ENCODE measurements at regions not wholly inside any gene's neighbourhood (a gene's known extent, or its start where the extent isn't known, plus 50 kb on each side); places are given as distances from the start of the nearest gene placed in this dataset.

GRCh38 chr4:152110780-152111179 lies 350.0 kb upstream of the GATB start:
- POLR2A ChIA-PET = interaction anchor here (0.7 kb wide), 1 partner anchor 9 kb away, joined by 3 read pairs; no protein-coding TSS in a partner anchor
- H3K9me3 ChIP-seq (ENCODE audit: control insufficient read depth in 1 of 2, insufficient read depth in 1 of 2, low read depth in 1 of 2, low read length in 2 of 2) = no peaks in the 10 kb centered on the region

More at GRCh38 chr4:152110780-152111179, 350.0 kb upstream of the GATB start:
- DNase-seq (ENCODE audit: low read depth, low spot score) (no peak), ATAC-seq (no peak)
- intact Hi-C loops (cut with micrococcal nuclease) = no loop called here
- H3K9ac ChIP-seq (ENCODE audit: low read length) = no peak overlapping the region
- H3K9me2 ChIP-seq (ENCODE audit: insufficient read depth) = no peaks in the 10 kb centered on the region
- no peaks in the 10 kb centered on the region for H3K27me3 ChIP-seq (ENCODE audit: insufficient read depth, low read length)
- H3K79me2 ChIP-seq (ENCODE audit: insufficient read depth, low read length) = no peaks in the 10 kb centered on the region
- ChIA-PET RAD21 (ENCODE audit: low non-redundant PET in 1 of 2, low total read pairs in 2 of 2, uncharacterized antibody in 2 of 2, unreplicated experiment in 2 of 2) (no interaction called here), CTCF (no interaction called here)
- no peak overlapping the region for H3K4me2 ChIP-seq (ENCODE audit: low read length)
- no peaks in the 10 kb centered on the region for H3K36me3 ChIP-seq (ENCODE audit: control insufficient read depth in 1 of 2, insufficient read depth in 2 of 2, low read length in 2 of 2)
- H2AFZ ChIP-seq (ENCODE audit: low read depth, low read length, poor library complexity, severe bottlenecking) = no peak overlapping the region
- H3K27ac ChIP-seq (ENCODE audit: low read depth, low read length) = no peak overlapping the region
- H3K4me1 ChIP-seq (ENCODE audit: control insufficient read depth in 1 of 2, insufficient read depth in 2 of 2, low read length in 2 of 2) = peaks cover 10 to 17% of the 10 kb centered on the region in 2 experiments
- H3K4me3 ChIP-seq (replicated peaks in 1 of 2; ENCODE audit: low read depth in 1 of 2, low read length in 2 of 2) = no peak overlapping the region
- H4K20me1 ChIP-seq (ENCODE audit: insufficient read depth) = no peaks in the 10 kb centered on the region
- BruUV-seq (replicated peaks) = no TSS peak
- TF ChIP-seq EGR1 (IDR thresholded peaks at IDR 0.05; ENCODE audit: low read depth) (no peak), FOSL1 (IDR thresholded peaks at IDR 0.05; ENCODE audit: low read depth) (no peak), TCF7L2 (IDR thresholded peaks at IDR 0.05; ENCODE audit: borderline replicate concordance, extremely low read depth, insufficient read depth, insufficient read length) (no peak), CBX3 (IDR thresholded peaks at IDR 0.05; ENCODE audit: low read depth) (no peak), POLR2A (IDR thresholded peaks at IDR 0.05; ENCODE audit: borderline replicate concordance, extremely low read depth, insufficient read depth, insufficient read length) (no peak), ATF3 (IDR thresholded peaks at IDR 0.05) (no peak), CTCF (IDR thresholded peaks at IDR 0.05 in 2 of 3, conservative IDR thresholded peaks at IDR 0.05 in 1 of 3; ENCODE audit: borderline replicate concordance in 1 of 3, insufficient read depth in 1 of 3, low read depth in 2 of 3, low read length in 2 of 3) (no peak), SIN3A (IDR thresholded peaks at IDR 0.05; ENCODE audit: low read depth) (no peak), YY1 (IDR thresholded peaks at IDR 0.05; ENCODE audit: extremely low read depth, insufficient replicate concordance, low read depth, low read length) (no peak), SRF (IDR thresholded peaks at IDR 0.05; ENCODE audit: low read depth) (no peak), ELF1 (IDR thresholded peaks at IDR 0.05; ENCODE audit: borderline replicate concordance, low read depth) (no peak), POLR2AphosphoS5 (IDR thresholded peaks at IDR 0.05; ENCODE audit: low read depth, low read length) (no peak), JUND (IDR thresholded peaks at IDR 0.05) (no peak), RAD21 (IDR thresholded peaks at IDR 0.05; ENCODE audit: low read depth) (no peak), ZNF274 (IDR thresholded peaks at IDR 0.05; ENCODE audit: low read depth, low read length) (no peak), SP1 (IDR thresholded peaks at IDR 0.05; ENCODE audit: low read depth) (no peak), ZBTB33 (IDR thresholded peaks at IDR 0.05; ENCODE audit: extremely low read depth, insufficient replicate concordance, low read length) (no peak)
- TF ChIP-seq, protein P1, sequence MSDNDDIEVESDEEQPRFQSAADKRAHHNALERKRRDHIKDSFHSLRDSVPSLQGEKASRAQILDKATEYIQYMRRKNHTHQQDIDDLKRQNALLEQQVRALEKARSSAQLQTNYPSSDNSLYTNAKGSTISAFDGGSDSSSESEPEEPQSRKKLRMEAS (IDR thresholded peaks at IDR 0.05) = no peak
- TF ChIP-seq, protein P2, sequence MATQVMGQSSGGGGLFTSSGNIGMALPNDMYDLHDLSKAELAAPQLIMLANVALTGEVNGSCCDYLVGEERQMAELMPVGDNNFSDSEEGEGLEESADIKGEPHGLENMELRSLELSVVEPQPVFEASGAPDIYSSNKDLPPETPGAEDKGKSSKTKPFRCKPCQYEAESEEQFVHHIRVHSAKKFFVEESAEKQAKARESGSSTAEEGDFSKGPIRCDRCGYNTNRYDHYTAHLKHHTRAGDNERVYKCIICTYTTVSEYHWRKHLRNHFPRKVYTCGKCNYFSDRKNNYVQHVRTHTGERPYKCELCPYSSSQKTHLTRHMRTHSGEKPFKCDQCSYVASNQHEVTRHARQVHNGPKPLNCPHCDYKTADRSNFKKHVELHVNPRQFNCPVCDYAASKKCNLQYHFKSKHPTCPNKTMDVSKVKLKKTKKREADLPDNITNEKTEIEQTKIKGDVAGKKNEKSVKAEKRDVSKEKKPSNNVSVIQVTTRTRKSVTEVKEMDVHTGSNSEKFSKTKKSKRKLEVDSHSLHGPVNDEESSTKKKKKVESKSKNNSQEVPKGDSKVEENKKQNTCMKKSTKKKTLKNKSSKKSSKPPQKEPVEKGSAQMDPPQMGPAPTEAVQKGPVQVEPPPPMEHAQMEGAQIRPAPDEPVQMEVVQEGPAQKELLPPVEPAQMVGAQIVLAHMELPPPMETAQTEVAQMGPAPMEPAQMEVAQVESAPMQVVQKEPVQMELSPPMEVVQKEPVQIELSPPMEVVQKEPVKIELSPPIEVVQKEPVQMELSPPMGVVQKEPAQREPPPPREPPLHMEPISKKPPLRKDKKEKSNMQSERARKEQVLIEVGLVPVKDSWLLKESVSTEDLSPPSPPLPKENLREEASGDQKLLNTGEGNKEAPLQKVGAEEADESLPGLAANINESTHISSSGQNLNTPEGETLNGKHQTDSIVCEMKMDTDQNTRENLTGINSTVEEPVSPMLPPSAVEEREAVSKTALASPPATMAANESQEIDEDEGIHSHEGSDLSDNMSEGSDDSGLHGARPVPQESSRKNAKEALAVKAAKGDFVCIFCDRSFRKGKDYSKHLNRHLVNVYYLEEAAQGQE (IDR thresholded peaks at IDR 0.05; ENCODE audit: low read depth) = no peak
